ENCODE measurements at regions not wholly inside any gene's neighbourhood (a gene's known extent, or its start where the extent isn't known, plus 50 kb on each side); places are given as distances from the start of the nearest gene placed in this dataset.

DNA sequence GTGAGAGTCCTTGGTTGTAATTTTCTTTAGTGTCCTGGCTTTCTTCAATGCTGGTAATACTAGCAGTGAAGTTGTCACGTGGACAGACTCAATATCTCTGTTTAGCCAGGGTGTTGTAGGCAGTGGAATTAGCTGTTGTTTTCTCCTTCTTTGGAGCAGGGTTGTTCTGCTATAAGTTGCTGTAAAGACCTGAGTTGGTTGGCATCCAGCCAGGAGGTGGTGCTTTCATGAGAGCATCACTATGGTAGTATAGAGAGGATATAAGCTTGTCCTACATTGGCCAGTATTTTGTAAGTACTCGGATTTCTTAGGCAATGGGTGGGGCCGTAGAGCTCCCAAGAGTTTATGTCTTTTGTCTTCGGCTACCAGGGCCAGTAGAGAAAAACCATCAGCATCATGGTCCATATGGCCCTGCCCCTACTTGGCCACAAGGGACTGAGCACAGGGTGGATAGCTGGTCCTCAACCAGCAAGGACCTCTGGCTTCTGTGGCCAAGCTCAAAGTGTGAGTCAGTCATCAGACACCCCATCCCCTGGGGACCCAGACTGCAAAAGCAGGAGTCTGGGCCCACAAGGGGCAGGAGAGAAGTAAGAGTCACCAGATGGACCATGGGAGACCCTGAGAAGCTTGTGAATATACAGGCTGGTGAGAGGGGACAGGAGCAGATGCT lies 127.9 kb upstream of the NXT1 start:
- FAIRE-seq = no peak

GRCh38 chr20:23217023-23217422 lies 130.9 kb upstream of the CD93 start:
- Histone ChIP-seq H3K4me1 (ENCODE audit: control insufficient read depth, extremely low read depth, insufficient read depth, low read length) (no peaks in the 10 kb centered on the region), H3K4me3 (ENCODE audit: control insufficient read depth in 2 of 3, extremely low read depth in 1 of 3, insufficient read depth in 2 of 3, low read depth in 1 of 3, low read length in 3 of 3) (no peak overlapping the region), H3K9me3 (ENCODE audit: control insufficient read depth, low read depth, low read length) (no peaks in the 10 kb centered on the region), H3K79me2 (ENCODE audit: control insufficient read depth, insufficient read depth, low read length) (no peaks in the 10 kb centered on the region), H2AFZ (ENCODE audit: control insufficient read depth, low read length) (no peak overlapping the region), H3K4me2 (ENCODE audit: control insufficient read depth, extremely low read depth, insufficient read depth, low read depth, low read length) (no peak overlapping the region), H3K27ac (ENCODE audit: control insufficient read depth, insufficient read depth, low read length) (no peak overlapping the region), H3K36me3 (ENCODE audit: control insufficient read depth in 2 of 2, extremely low read depth in 1 of 2, insufficient read depth in 2 of 2, low read length in 2 of 2) (no peaks in the 10 kb centered on the region), H3K27me3 (ENCODE audit: control insufficient read depth, extremely low read depth, insufficient read depth, low read length) (no peaks in the 10 kb centered on the region), H4K20me1 (ENCODE audit: control insufficient read depth, extremely low read depth, insufficient read depth, low read length) (no peaks in the 10 kb centered on the region), H3K9ac (ENCODE audit: control insufficient read depth, extremely low read depth, insufficient read depth, low read length) (no peak overlapping the region), H3K9me1 (ENCODE audit: control insufficient read depth, extremely low read depth, insufficient read depth, low read length) (no peaks in the 10 kb centered on the region)
- DNase-seq (ENCODE audit: low read depth, low spot score) (no peak), FAIRE-seq (no peak)
- TF ChIP-seq EZH2 (IDR thresholded peaks at IDR 0.05; ENCODE audit: low read length) = no peak
- TF ChIP-seq, protein P1, sequence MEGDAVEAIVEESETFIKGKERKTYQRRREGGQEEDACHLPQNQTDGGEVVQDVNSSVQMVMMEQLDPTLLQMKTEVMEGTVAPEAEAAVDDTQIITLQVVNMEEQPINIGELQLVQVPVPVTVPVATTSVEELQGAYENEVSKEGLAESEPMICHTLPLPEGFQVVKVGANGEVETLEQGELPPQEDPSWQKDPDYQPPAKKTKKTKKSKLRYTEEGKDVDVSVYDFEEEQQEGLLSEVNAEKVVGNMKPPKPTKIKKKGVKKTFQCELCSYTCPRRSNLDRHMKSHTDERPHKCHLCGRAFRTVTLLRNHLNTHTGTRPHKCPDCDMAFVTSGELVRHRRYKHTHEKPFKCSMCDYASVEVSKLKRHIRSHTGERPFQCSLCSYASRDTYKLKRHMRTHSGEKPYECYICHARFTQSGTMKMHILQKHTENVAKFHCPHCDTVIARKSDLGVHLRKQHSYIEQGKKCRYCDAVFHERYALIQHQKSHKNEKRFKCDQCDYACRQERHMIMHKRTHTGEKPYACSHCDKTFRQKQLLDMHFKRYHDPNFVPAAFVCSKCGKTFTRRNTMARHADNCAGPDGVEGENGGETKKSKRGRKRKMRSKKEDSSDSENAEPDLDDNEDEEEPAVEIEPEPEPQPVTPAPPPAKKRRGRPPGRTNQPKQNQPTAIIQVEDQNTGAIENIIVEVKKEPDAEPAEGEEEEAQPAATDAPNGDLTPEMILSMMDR (optimal IDR thresholded peaks at IDR 0.05 in 1 of 3, IDR thresholded peaks at IDR 0.05 in 1 of 3, conservative IDR thresholded peaks at IDR 0.05 in 1 of 3; ENCODE audit: extremely low read depth in 1 of 3, insufficient read depth in 2 of 3, low read length in 3 of 3) = no peak
- dilution Hi-C loops (cut with MboI; ENCODE audit: extremely low pct_ligation_motif_present, low sequenced_read_pairs) = no loop called here

More for the DNA sequence above, 127.9 kb upstream of the NXT1 start:
- no peaks in the 10 kb centered on the region for H3K9me3 ChIP-seq (ENCODE audit: control insufficient read depth, low read depth, low read length)
- no peak overlapping the region for H3K27ac ChIP-seq (ENCODE audit: control insufficient read depth, insufficient read depth, low read length)
- H3K4me2 ChIP-seq (ENCODE audit: control insufficient read depth, extremely low read depth, insufficient read depth, low read depth, low read length) = no peak overlapping the region
- no peak overlapping the region for H2AFZ ChIP-seq (ENCODE audit: control insufficient read depth, low read length)
- H3K36me3 ChIP-seq (ENCODE audit: control insufficient read depth in 2 of 2, extremely low read depth in 1 of 2, insufficient read depth in 2 of 2, low read length in 2 of 2) = no peaks in the 10 kb centered on the region
- TF ChIP-seq, protein P1 (optimal IDR thresholded peaks at IDR 0.05 in 1 of 3, IDR thresholded peaks at IDR 0.05 in 1 of 3, conservative IDR thresholded peaks at IDR 0.05 in 1 of 3; ENCODE audit: extremely low read depth in 1 of 3, insufficient read depth in 2 of 3, low read length in 3 of 3) = no peak
- TF ChIP-seq EZH2 (IDR thresholded peaks at IDR 0.05; ENCODE audit: low read length) = no peak
- H4K20me1 ChIP-seq (ENCODE audit: control insufficient read depth, extremely low read depth, insufficient read depth, low read length) = no peaks in the 10 kb centered on the region
- H3K9ac ChIP-seq (ENCODE audit: control insufficient read depth, extremely low read depth, insufficient read depth, low read length) = no peak overlapping the region
- H3K79me2 ChIP-seq (ENCODE audit: control insufficient read depth, insufficient read depth, low read length) = no peaks in the 10 kb centered on the region
- DNase-seq (ENCODE audit: low read depth, low spot score) = no peak
- no peaks in the 10 kb centered on the region for H3K9me1 ChIP-seq (ENCODE audit: control insufficient read depth, extremely low read depth, insufficient read depth, low read length)
- H3K4me1 ChIP-seq (ENCODE audit: control insufficient read depth, extremely low read depth, insufficient read depth, low read length) = no peaks in the 10 kb centered on the region
- dilution Hi-C loops (cut with MboI; ENCODE audit: extremely low pct_ligation_motif_present, low sequenced_read_pairs) = no loop called here
- no peaks in the 10 kb centered on the region for H3K27me3 ChIP-seq (ENCODE audit: control insufficient read depth, extremely low read depth, insufficient read depth, low read length)
- H3K4me3 ChIP-seq (ENCODE audit: control insufficient read depth in 2 of 3, extremely low read depth in 1 of 3, insufficient read depth in 2 of 3, low read depth in 1 of 3, low read length in 3 of 3) = no peak overlapping the region

All from keratinocyte (primary cell).